Adrenal gland (tissue), 5 donors: ENCODE measurements at regions not wholly inside any gene's neighbourhood (a gene's known extent, or its start where the extent isn't known, plus 50 kb on each side); places are given as distances from the start of the nearest gene placed in this dataset.

ENCODE experiments used
- POLR2A ChIP-seq, 2 donors: fragments of 450-650 bp; IDR thresholded peaks; one replicate each; pipeline ENCODE4 v1.6.1; 2017; ENCODE audit warnings: antibody characterized with exemption in 2 of 2, mild to moderate bottlenecking in 2 of 2, moderate library complexity in 1 of 2
- TF ChIP-seq, protein P1 (sequence below), 6 experiments: fragments of 450-650 bp in 4 of 6; fragments of 200-600 bp in 2 of 6; sonication (generic) in 1 of 6; IDR thresholded peaks; 1 replicate in 5 of 6; 2 replicates in 1 of 6; pipeline versions ENCODE4 v1.5.1 to v1.8.0; 2016 to 2021; ENCODE audit warnings: antibody characterized with exemption in 6 of 6, mild to moderate bottlenecking in 2 of 6, moderate library complexity in 1 of 6
- donor health status: DM: no; HTN: no; CAD: no.

DNA sequence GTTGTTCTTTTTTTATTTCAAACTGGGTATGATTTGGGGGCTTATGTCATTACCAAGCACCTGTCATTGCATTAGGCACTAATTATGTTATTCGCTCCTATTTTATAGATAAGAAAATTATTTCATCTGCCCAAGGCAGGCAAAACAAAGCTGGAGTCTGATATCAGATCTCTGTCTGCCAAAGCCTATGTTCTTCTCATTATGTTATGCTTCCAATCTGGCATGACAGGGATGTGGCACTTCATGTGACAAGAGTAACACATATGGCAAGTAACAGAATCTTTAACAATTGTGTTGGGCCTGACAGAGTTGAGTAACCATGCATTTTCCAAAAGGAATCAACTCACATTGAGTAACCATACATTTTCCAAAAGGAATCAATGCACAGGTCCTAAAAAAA lies 61.2 kb upstream of the TOM1L1 start:
- TF ChIP-seq, protein P1, sequence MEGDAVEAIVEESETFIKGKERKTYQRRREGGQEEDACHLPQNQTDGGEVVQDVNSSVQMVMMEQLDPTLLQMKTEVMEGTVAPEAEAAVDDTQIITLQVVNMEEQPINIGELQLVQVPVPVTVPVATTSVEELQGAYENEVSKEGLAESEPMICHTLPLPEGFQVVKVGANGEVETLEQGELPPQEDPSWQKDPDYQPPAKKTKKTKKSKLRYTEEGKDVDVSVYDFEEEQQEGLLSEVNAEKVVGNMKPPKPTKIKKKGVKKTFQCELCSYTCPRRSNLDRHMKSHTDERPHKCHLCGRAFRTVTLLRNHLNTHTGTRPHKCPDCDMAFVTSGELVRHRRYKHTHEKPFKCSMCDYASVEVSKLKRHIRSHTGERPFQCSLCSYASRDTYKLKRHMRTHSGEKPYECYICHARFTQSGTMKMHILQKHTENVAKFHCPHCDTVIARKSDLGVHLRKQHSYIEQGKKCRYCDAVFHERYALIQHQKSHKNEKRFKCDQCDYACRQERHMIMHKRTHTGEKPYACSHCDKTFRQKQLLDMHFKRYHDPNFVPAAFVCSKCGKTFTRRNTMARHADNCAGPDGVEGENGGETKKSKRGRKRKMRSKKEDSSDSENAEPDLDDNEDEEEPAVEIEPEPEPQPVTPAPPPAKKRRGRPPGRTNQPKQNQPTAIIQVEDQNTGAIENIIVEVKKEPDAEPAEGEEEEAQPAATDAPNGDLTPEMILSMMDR (IDR thresholded peaks at IDR 0.05) = no peak
- TF ChIP-seq POLR2A (IDR thresholded peaks at IDR 0.05) = no peak
